ENCODE measurements at regions not wholly inside any gene's neighbourhood (a gene's known extent, or its start where the extent isn't known, plus 50 kb on each side); places are given as distances from the start of the nearest gene placed in this dataset.
A peak's percentile ranks its signal among the peaks of the same experiment; 100 is the strongest.
"Not testable (repeated sequence)": the region's sequence is repeated elsewhere in the genome, so short reads cannot be mapped to it uniquely, and the experiment has no call there.

GRCh38 chr15:67944010-67944641 is 104.3 kb upstream of the RNU6-1 start:
- DNase-seq (ENCODE audit: low spot score) = peak; percentile 70

GRCh38 chr15:67945131-67945530 is 105.3 kb upstream of the RNU6-1 start:
- no peak for DNase-seq (ENCODE audit: low spot score)

GRCh38 chr15:67945951-67946700 is 106.3 kb upstream of the RNU6-1 start:
- peak; percentile 75 for DNase-seq (ENCODE audit: low spot score)

GRCh38 chr15:67946701-67947100 is 106.9 kb upstream of the RNU6-1 start:
- DNase-seq (ENCODE audit: low spot score) = no peak

GRCh38 chr15:67947254-67948039 is 106.7 kb upstream of the PIAS1 start:
- no peak for DNase-seq (ENCODE audit: low spot score)

GRCh38 chr15:67948215-67948614 is 105.9 kb upstream of the PIAS1 start:
- DNase-seq (ENCODE audit: low spot score) = no peak

GRCh38 chr15:67951187-67951586 is 102.9 kb upstream of the PIAS1 start:
- not testable (repeated sequence) for DNase-seq (ENCODE audit: low spot score)

GRCh38 chr15:67953299-67953698 is 100.8 kb upstream of the PIAS1 start:
- no peak for DNase-seq (ENCODE audit: low spot score)

- DNase-seq (ENCODE audit: low spot score) = no peak
Observed at GRCh38 chr15:67955252-67955651, 98.9 kb upstream of the PIAS1 start.

- peak; percentile 83 for DNase-seq (ENCODE audit: low spot score)
Observed at GRCh38 chr15:67957435-67958132, 96.5 kb upstream of the PIAS1 start.

- DNase-seq (ENCODE audit: low spot score) = peak; percentile 97
Observed at GRCh38 chr15:67967871-67968431, 86.2 kb upstream of the PIAS1 start.

- no peak for DNase-seq (ENCODE audit: low spot score)
Observed at GRCh38 chr15:67968564-67968963, 85.6 kb upstream of the PIAS1 start.

- DNase-seq (ENCODE audit: low spot score) = peak; percentile 92
Observed at GRCh38 chr15:67968966-67969365, 85.1 kb upstream of the PIAS1 start.

- no peak for DNase-seq (ENCODE audit: low spot score)
Observed at GRCh38 chr15:67969892-67970291, 84.2 kb upstream of the PIAS1 start.

- no peak for DNase-seq (ENCODE audit: low spot score)
Observed at GRCh38 chr15:67972377-67972776, 81.7 kb upstream of the PIAS1 start.

GRCh38 chr15:67973846-67974245 is 80.3 kb upstream of the PIAS1 start:
- DNase-seq (ENCODE audit: low spot score) = no peak

GRCh38 chr15:67976506-67977073 is 77.5 kb upstream of the PIAS1 start:
- DNase-seq (ENCODE audit: low spot score) = no peak

GRCh38 chr15:67977414-67978089 is 76.6 kb upstream of the PIAS1 start:
- no peak for DNase-seq (ENCODE audit: low spot score)

GRCh38 chr15:67979281-67979680 is 74.8 kb upstream of the PIAS1 start:
- DNase-seq (ENCODE audit: low spot score) = no peak

GRCh38 chr15:67980171-67980570 is 73.9 kb upstream of the PIAS1 start:
- no peak for DNase-seq (ENCODE audit: low spot score)

Data from umbilical cord (tissue), 1 donor.